HG02610 (cell line): ENCODE measurements at regions not wholly inside any gene's neighbourhood (a gene's known extent, or its start where the extent isn't known, plus 50 kb on each side); places are given as distances from the start of the nearest gene placed in this dataset.

Experiments
- ATAC-seq: cut with Tn5 transposase; IDR thresholded peaks from one replicate; pipeline ENCODE4 v1.9.1; 2021; ENCODE audit warnings: mild to moderate bottlenecking, moderate library complexity; ENCODE audit not compliant: unreplicated experiment

GRCh38 chr4:176566769-176567168, 226.0 kb downstream of the VEGFC start:
- ATAC-seq = no peak

GRCh38 chr4:176568238-176568637, 224.5 kb downstream of the VEGFC start:
- ATAC-seq = no peak

- no peak for ATAC-seq
These were observed 223.4 kb downstream of the VEGFC start for GRCh38 chr4:176569301-176569700.

- no peak for ATAC-seq
These were observed 221.5 kb downstream of the VEGFC start for GRCh38 chr4:176571206-176571605.

GRCh38 chr4:176575141-176575730, 217.5 kb downstream of the VEGFC start:
- no peak for ATAC-seq

GRCh38 chr4:176579226-176579625, 213.5 kb downstream of the VEGFC start:
- no peak for ATAC-seq

GRCh38 chr4:176583278-176583677, 209.4 kb downstream of the VEGFC start:
- no peak for ATAC-seq

GRCh38 chr4:176584031-176584606, 208.6 kb downstream of the VEGFC start:
- ATAC-seq = no peak

- no peak for ATAC-seq
These were observed 204.8 kb downstream of the VEGFC start for GRCh38 chr4:176587920-176588319.

GRCh38 chr4:176588436-176588835, 204.3 kb downstream of the VEGFC start:
- no peak for ATAC-seq

GRCh38 chr4:176592976-176593670, 199.6 kb downstream of the VEGFC start:
- no peak for ATAC-seq

- ATAC-seq = no peak
These were observed 198.8 kb downstream of the VEGFC start for GRCh38 chr4:176593943-176594342.

- no peak for ATAC-seq
These were observed 197.5 kb downstream of the VEGFC start for GRCh38 chr4:176595257-176595656.

GRCh38 chr4:176601124-176601523, 191.6 kb downstream of the VEGFC start:
- no peak for ATAC-seq

- no peak for ATAC-seq
These were observed 184.9 kb downstream of the VEGFC start for GRCh38 chr4:176607807-176608206.

GRCh38 chr4:176608346-176608745, 184.4 kb downstream of the VEGFC start:
- ATAC-seq = no peak

GRCh38 chr4:176610594-176610993, 182.1 kb downstream of the VEGFC start:
- ATAC-seq = no peak

GRCh38 chr4:176611381-176611780, 181.3 kb downstream of the VEGFC start:
- ATAC-seq = no peak

- ATAC-seq = no peak
These were observed 180.8 kb downstream of the VEGFC start for GRCh38 chr4:176611951-176612350.

- no peak for ATAC-seq
These were observed 177.9 kb downstream of the VEGFC start for GRCh38 chr4:176614793-176615192.

- no peak for ATAC-seq
These were observed 176.6 kb downstream of the VEGFC start for GRCh38 chr4:176616151-176616550.

- ATAC-seq = no peak
These were observed 174.6 kb downstream of the VEGFC start for GRCh38 chr4:176618138-176618537.
